ENCODE measurements at regions not wholly inside any gene's neighbourhood (a gene's known extent, or its start where the extent isn't known, plus 50 kb on each side); places are given as distances from the start of the nearest gene placed in this dataset.

DNA sequence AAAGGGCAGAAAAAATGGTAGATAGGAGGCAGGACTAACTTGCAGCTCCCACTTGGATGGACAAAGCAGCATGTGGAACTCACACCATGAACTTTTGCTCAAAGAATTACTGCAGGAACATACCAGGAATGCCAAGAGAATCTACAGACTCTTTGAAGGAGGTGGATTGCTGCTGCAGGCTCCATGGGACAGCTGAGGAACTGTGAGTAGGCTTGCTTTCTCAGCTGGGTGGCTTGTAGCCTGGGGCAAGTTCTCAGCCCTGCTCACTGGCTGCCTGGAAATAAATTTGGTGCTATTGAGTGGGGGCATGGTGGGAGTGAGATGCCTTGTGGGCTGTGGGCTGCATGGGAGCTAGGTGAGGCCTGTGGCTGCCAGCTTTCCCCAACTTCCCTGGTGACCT lies 574.5 kb downstream of the PRELID2 start:
- TF ChIP-seq, protein P1, sequence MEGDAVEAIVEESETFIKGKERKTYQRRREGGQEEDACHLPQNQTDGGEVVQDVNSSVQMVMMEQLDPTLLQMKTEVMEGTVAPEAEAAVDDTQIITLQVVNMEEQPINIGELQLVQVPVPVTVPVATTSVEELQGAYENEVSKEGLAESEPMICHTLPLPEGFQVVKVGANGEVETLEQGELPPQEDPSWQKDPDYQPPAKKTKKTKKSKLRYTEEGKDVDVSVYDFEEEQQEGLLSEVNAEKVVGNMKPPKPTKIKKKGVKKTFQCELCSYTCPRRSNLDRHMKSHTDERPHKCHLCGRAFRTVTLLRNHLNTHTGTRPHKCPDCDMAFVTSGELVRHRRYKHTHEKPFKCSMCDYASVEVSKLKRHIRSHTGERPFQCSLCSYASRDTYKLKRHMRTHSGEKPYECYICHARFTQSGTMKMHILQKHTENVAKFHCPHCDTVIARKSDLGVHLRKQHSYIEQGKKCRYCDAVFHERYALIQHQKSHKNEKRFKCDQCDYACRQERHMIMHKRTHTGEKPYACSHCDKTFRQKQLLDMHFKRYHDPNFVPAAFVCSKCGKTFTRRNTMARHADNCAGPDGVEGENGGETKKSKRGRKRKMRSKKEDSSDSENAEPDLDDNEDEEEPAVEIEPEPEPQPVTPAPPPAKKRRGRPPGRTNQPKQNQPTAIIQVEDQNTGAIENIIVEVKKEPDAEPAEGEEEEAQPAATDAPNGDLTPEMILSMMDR (conservative IDR thresholded peaks at IDR 0.05; ENCODE audit: low read depth, low read length): no peak
- TF ChIP-seq POLR2A (IDR thresholded peaks at IDR 0.05; ENCODE audit: low read depth, low read length) (no peak), CEBPB (IDR thresholded peaks at IDR 0.05; ENCODE audit: low read depth, low read length) (no peak), RCOR1 (IDR thresholded peaks at IDR 0.05; ENCODE audit: insufficient replicate concordance, low read length) (no peak), MAFK (IDR thresholded peaks at IDR 0.05; ENCODE audit: low read depth, low read length) (no peak)

Measured in IMR-90 (cell line).